ENCODE measurements at regions not wholly inside any gene's neighbourhood (a gene's known extent, or its start where the extent isn't known, plus 50 kb on each side); places are given as distances from the start of the nearest gene placed in this dataset.
A peak's percentile ranks its signal among the peaks of the same experiment; 100 is the strongest.

DNA sequence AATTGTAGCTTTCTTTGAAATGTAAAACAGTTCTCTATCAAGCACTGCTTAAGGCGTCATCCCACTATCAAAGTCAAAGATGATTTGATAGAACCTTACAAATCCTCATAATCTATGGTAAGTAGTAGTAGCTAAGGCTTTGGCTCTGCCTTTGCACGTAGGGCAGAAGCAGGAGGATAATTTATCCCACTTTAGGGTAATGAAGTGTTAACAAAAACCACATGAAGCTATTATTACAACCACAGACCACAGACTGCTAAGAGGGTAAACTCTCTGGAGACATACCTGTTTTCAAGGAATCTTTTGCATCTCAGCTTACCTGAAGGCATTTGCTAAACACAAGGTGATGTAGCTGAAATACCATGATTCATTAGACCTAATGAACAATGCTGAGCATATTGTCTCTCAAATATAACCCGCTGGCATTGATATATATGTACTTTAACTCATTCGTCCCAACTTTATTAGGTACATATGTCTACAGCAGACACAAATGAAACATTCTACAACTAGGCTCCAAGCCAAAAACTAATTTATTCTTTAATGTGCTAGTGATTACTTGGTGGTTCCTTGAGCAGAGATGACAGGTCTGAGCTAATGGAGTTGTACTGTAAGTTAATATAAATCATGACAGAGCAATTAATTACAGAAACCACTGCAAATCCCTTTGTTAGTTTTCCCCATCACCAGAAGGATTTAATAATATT lies 368.8 kb downstream of the ETNK1 start:
- no peak for DNase-seq

- no peak for DNase-seq
Observed at GRCh38 chr12:22994316-22994675, 369.3 kb downstream of the ETNK1 start.

GRCh38 chr12:23001487-23001886 lies 376.5 kb downstream of the ETNK1 start:
- no peak for DNase-seq

- no peak for DNase-seq
Observed at GRCh38 chr12:23002381-23002780, 377.4 kb downstream of the ETNK1 start.

DNA sequence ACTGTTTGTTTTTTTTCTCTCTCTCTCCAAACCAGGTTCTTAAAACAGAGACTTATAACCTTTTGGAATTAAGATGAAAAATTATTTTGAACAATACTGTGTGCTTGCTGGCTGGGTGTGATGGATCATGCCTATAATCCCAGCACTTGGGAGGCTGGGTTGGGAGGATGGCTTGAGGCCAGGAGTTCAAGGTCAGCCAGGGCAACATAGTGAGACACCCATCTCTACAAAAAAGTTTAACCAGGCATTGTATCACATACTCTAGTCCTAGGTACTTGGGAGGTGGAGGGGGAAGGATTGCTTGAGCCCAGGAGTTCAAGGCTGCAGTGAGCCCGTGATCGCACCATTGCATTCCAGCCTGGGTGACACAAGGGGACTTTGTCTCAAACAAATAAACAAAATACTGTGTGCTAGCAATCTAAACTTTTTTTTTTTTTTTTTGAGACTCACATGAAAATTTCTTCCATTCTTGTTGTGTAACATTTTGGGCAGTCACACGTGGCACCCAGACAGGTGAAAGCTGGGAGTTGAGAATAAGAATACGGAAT lies 379.6 kb downstream of the ETNK1 start:
- no peak for DNase-seq

GRCh38 chr12:23005387-23005786 lies 380.4 kb downstream of the ETNK1 start:
- no peak for DNase-seq

DNA sequence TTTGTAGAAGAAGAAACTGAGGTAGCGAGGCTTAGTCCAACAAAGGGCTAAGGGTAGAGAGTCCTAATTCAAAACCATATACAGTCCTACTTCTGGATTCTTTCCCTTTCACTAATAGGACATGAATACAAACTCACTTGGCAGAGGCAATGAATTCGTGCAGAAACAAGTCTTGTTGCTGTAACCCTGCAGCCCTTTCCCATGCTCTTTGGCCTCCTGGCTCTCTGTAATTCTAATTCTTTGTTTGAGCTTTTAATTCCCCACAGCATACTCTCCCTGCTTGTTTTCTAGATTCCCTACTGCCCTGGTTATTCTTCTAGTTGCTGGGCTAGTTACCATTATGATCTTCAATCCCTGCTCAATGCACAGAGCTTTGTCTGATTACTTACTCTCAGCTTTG lies 381.4 kb downstream of the ETNK1 start:
- DNase-seq: no peak

DNA sequence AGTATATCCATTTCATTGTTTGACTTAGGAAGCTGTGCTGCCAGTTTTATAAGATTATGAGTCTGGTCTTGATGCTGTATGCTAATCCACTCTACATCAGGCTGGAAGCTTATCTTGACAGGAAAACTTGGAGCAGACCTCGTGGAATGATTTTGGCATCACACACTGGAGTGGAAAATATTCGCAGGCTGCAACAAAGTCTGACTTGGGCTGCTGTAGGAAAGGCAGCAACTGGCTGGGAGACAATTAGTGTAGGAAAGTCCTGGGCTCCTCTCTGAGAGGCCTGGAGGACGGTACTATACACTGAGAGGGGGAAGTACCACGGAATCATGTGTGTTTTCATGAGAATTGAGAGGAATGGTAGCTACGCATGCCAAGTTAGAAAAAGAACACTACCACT lies 383.7 kb downstream of the ETNK1 start:
- DNase-seq: no peak

DNA sequence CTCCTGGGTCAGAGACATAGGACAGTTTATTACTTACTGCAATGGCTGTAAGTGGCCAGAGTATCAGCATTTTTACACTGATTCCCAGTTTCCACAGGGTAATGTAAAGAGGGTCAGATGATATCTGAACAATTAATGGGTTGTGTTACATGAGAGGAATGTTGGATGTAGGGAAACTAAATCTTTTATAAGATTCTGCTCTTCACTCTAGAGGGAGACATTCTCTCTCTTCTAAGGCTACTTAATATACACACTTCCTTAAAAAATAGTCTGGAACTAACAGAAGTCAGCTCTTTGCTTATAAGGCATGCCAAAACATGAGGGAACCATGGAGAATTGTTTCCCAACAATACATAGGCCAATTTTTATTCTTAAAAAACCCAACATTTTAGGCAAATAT lies 389.8 kb downstream of the ETNK1 start:
- DNase-seq: no peak

- no peak for DNase-seq
Observed at GRCh38 chr12:23025372-23026016, 400.5 kb downstream of the ETNK1 start.

DNA sequence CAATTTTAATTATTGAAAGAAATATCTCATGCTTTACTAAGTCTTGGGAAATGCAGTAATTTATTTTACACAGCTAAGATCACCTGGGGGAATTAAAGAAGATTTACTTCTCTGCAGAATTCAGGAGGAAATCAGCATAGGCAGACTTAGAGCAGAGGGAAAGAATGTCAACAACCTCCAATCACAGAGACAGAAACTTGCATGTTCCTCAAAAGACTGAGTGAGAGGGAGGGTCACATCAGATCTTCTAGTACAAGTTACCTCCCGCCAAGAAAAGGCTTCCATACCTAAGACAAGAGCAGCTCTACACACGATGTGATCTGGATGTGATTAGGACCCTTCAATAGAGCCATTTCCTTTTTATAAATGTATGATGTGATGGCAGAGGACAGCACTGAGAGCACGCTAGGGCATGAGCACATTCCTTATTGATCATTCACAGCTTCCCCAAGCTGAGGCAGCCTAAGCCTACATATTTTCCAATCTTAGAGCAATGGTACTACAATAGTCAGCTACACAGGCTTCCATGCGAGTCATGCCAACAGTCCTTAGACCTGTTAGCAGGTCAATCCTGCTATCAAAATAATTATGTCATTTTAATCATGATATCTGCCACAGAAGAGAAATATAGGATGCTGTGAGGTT lies 403.3 kb downstream of the ETNK1 start:
- no peak for DNase-seq

DNA sequence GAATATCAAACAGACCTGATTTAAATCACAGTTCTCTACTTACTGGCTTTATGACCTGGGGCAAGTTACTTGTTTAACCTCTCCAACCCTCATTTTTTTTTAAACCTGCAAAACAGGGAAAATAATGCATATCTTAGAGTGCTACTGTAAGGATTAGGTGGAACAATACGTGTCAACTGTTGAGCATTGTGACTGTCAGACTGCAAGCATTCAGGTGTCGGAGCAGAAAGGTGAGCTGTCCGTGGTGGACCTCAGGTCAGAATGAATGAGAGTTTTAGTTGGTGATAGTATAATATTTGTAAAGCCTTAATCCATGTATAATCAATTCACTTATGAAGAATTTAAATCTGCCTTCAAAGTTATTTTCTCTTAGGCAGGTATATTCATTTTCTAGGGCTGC lies 404.2 kb downstream of the ETNK1 start:
- no peak for DNase-seq

DNA sequence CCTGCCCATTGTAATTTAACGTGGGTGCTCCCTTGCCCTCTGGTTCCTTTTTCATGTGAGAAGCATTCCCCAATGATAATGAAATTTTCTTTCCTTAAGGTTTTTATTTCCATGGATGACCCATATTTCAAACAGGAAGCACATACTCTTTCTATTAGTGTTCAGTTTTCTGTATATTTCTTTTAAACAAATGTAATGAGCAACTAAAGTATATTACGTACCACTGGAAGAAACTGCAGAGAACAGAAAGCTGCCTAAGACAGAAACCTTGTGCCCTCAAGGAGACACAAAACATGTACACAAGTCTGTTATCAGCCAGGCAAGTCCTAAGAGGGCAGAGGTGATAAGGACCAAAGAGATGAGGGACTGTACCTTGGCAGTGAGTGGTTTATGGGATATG lies 414.9 kb downstream of the ETNK1 start:
- DNase-seq: no peak

DNA sequence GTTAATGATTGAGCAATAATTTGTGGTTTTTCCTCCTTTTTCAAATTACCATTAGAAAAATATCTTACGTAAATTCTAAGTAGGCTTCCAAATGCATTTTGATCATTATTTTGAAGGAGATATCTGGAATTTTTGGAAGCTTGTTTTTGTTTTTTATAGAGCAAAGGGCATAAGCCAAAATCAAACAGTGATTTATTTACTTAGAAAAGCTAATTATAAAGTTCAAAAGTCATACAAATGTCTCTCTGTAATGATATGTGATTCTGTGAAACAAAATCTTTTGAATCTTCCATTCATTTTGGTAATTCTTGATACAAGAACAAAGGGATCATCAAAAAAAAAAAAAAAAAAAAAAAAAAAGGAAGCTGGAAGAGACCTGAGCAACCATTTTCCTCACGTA lies 416.8 kb downstream of the ETNK1 start:
- DNase-seq: no peak

DNA sequence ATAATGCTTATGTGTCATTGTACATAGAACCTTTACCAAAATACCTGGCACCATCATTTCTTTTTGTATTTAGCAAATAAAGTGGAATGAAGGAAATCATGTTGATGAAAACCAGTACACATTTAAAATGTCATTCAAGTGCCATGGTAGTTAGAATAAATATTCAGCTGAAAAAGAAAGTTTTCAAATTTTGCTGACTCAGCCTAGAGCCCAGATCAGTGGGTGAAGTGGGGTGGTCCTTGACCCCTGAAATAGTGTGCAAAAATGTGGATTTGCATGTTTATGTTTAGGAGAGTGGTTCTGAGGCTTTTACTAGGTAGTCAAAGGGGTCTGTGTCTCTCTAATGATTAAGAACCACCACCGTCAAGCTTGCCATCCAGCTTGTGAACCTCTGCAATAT lies 418.7 kb downstream of the ETNK1 start:
- DNase-seq: no peak

- DNase-seq: peak; percentile 59
Observed at GRCh38 chr12:23049180-23049579, 424.2 kb downstream of the ETNK1 start.

DNA sequence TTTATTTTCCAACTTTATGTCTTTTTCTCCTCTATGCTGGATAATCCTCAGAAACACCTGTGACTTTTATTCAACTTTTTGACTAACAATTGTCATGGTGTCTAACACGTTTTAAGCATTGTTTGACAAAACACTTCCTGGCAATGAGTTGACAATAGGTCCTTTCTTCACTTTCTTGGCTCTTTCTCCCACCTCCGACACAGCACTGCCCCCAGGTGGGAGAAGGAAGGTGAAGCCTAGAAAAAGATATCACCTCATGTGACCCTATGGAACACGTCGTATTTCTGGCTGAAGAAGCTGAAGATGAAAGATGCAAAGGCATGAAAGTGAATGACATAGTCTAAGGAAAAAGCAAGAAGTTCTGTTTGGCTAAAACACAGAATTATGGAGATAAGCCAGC lies 430.0 kb downstream of the ETNK1 start:
- no peak for DNase-seq

DNA sequence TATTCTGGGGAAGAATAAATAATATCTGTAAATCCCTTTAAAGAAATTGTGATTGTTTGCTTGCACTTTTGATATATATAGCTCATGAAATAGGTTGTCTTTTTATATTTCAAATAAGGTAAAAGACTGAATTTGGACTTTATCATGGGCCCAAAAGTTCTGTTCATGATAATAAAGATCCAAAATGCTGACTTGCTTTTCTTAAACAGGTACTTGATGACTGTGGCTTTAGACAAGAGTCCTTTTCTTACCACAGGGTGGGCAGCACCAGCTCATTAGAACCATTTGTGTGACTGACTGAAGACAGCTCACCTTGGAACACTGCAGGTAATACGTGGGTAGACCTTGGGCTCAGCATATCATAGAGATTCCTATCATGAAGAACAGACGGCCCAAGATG lies 432.6 kb downstream of the ETNK1 start:
- no peak for DNase-seq

GRCh38 chr12:23060161-23060560 lies 435.2 kb downstream of the ETNK1 start:
- no peak for DNase-seq

DNA sequence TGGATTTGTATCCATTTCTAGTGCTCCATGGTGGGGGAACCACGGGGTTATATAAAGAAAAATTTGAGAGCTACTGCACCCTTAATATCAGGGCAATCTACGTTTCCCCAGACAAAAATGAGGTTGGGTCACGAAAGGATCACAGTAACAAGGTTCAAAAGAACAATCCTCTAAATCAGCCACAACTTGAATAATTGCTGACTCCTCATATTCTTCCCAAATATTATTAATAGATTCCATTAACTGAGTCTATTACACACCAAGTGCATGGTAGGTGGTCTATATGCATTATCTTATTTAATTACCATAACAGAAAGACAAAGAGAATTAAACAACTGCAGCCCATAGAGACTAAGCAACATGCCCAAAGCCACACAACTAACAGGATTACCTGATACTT lies 438.2 kb downstream of the ETNK1 start:
- DNase-seq: no peak

- no peak for DNase-seq
Observed at GRCh38 chr12:23066095-23066494, 441.1 kb downstream of the ETNK1 start.

DNA sequence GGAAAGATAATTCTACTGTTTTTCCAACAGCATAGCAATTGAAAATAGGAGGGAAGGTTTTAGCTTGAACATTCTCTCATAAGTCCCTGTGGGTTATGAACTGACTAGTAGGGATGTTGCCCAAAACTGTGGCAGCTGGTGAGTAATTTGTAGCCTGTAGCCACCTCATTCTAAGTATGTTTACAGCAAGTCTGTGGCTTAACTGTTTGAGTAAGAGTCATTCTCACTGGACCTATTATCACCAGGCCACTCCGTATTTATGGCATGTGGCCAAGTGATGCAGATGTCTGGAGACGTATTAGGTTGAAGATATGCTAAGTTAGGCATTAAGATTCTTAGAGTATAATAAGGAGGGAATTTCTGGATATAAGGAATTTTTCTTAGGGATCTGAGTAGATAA lies 458.3 kb downstream of the ETNK1 start:
- no peak for DNase-seq

DNA sequence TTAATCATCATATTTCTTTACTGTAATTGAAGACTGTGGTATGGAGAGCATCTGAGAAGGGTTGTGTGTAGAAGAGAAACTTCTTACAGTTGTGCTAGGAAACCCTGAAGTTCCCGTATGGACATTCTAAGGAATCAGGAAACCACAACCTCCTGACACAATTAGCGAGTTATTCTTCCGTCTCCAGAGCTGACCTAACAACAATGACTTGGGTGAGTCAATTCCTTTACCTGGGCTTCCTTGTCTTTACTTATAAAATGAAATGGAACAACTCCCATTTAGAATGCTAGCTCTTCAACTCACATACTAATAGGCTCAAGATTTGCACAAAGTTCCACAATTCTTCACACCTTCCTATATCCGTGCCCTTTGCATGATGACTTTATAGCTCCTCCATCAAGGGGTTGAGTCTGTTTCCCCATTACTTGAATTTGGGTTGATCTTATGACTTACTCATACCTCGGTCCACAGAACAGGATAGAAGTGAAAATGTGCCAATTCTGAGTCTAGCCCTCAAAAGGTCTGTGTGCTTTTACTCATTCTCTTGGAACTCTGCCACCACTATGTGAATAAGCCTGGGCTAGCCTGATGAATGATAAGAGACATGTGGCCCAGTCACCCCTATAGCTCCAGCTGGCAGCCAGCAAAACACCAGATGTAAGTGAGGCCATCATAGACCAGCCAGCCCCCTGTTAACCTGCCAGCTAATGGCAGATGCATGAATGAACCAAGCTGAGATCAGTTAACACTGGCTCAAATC lies 459.4 kb downstream of the ETNK1 start:
- DNase-seq: no peak

DNA sequence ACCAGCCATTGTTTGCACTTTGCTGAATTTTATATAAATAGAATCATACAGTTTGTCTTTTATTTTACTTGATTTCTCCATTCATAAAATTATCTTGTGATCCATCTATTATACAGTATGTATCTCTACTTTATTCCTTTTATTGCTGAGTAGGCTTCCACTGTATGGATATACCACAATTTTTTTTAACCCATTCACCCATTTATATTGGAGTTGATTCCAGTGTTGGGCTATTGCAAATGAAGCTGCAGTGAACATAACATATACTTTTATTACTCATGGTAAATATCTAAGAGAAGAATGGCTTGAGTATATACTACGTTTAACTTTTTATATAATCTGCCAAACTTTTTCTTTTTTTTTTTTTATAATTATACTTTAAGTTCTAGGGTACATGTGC lies 463.6 kb downstream of the ETNK1 start:
- no peak for DNase-seq

Measured in inflammatory macrophage treated with lipopolysaccharide for 4 hours (primary cell).